IMR-90 (cell line): ENCODE measurements at regions not wholly inside any gene's neighbourhood (a gene's known extent, or its start where the extent isn't known, plus 50 kb on each side); places are given as distances from the start of the nearest gene placed in this dataset.

ENCODE experiments used
- ATAC-seq: fragments of 200-7000 bp; cut with Tn5 transposase; 2 replicates; pipeline ENCODE4 v1.9.1; 2020; ENCODE audit warnings: low read depth, mild to moderate bottlenecking, moderate library complexity
- BruUV-seq: library from RNA; stranded (reverse); fragments of 400-500 nt; replicated peaks from 2 replicates; lab custom pipeline; 2021; lab: Mats Ljungman, UMichigan
- CTCF ChIA-PET: fragments of 300-600 bp; formaldehyde crosslinking; extraction: SDS; loops from one replicate; lab custom pipeline; 2021; ENCODE audit warnings: antibody characterized with exemption; lab: Yijun Ruan, JAX
- POLR2A ChIA-PET: fragments of 300-600 bp; sonication (Branson Sonifier 250); formaldehyde crosslinking; loops from one replicate; lab custom pipeline; 2022; ENCODE audit warnings: antibody characterized with exemption; ENCODE audit not compliant: unreplicated experiment; lab: Charles Lee
- DNase-seq: peaks from one replicate; pipeline ENCODE4 v3.0.0; 2013
- H2AFZ ChIP-seq: replicated peaks from 2 replicates; pipeline ENCODE3; 2013; ENCODE audit warnings: low read length, mild to moderate bottlenecking; ENCODE audit not compliant: poor library complexity
- H2AK5ac ChIP-seq: 2 replicates; pipeline ENCODE4 v1.6.1; 2013; ENCODE audit warnings: low read depth, low read length, inconsistent platforms
- H2AK9ac ChIP-seq: replicated peaks from 2 replicates; pipeline ENCODE3; 2013; ENCODE audit warnings: mild to moderate bottlenecking, low read depth, low read length, moderate library complexity; ENCODE audit not compliant: poor library complexity
- H2BK120ac ChIP-seq: 2 replicates; pipeline ENCODE4 v1.6.1; 2013; ENCODE audit warnings: low read depth, low read length, inconsistent platforms
- H2BK15ac ChIP-seq: 3 replicates; pipeline ENCODE4 v1.6.1; 2013; ENCODE audit warnings: low read depth, low read length, inconsistent platforms
- H2BK20ac ChIP-seq: 2 replicates; pipeline ENCODE4 v1.6.1; 2013; ENCODE audit warnings: low read depth, mild to moderate bottlenecking, inconsistent platforms, low read length, moderate library complexity
- H2BK5ac ChIP-seq: 2 replicates; pipeline ENCODE4 v1.6.1; 2013; ENCODE audit warnings: mild to moderate bottlenecking, low read depth, low read length, inconsistent platforms; ENCODE audit not compliant: poor library complexity, severe bottlenecking
- H3K14ac ChIP-seq: replicated peaks from 2 replicates; pipeline ENCODE4 v1.6.1; 2013; ENCODE audit warnings: low read depth, low read length, inconsistent platforms
- H3K18ac ChIP-seq: 2 replicates; pipeline ENCODE4 v1.6.1; 2013; ENCODE audit warnings: low read depth, low read length, control low read depth
- H3K23ac ChIP-seq: 2 replicates; pipeline ENCODE4 v1.6.1; 2013; ENCODE audit warnings: low read depth, low read length, inconsistent platforms
- H3K27ac ChIP-seq: 2 replicates; pipeline ENCODE4 v1.5.1; 2013; ENCODE audit warnings: mild to moderate bottlenecking, control low read depth, low read length; ENCODE audit not compliant: insufficient read depth
- H3K27me3 ChIP-seq: 2 replicates; pipeline ENCODE4 v1.6.1; 2013; ENCODE audit warnings: low read length; ENCODE audit not compliant: control insufficient read depth, insufficient read depth
- H3K36me3 ChIP-seq: 2 replicates; pipeline ENCODE4 v1.6.1; 2013; ENCODE audit warnings: low read length, mixed read lengths; ENCODE audit not compliant: control insufficient read depth, insufficient read depth
- H3K4ac ChIP-seq: 2 replicates; pipeline ENCODE4 v1.6.1; 2013; ENCODE audit warnings: low read depth, low read length, inconsistent platforms
- H3K4me1 ChIP-seq: 2 replicates; pipeline ENCODE4 v1.6.1; 2013; ENCODE audit warnings: low read length, mixed read lengths; ENCODE audit not compliant: control insufficient read depth, insufficient read depth
- H3K4me2 ChIP-seq: 2 replicates; pipeline ENCODE4 v1.6.1; 2013; ENCODE audit warnings: low read depth, mild to moderate bottlenecking, control low read depth, low read length, moderate library complexity
- H3K4me3 ChIP-seq: 2 replicates; pipeline ENCODE4 v1.5.1; 2013; ENCODE audit warnings: low read depth, mild to moderate bottlenecking, control low read depth, low read length, moderate library complexity; ENCODE audit not compliant: insufficient read depth
- H3K56ac ChIP-seq: 2 replicates; pipeline ENCODE4 v1.6.1; 2013; ENCODE audit warnings: low read length, inconsistent platforms; ENCODE audit not compliant: insufficient read depth; ENCODE audit errors: extremely low read depth
- H3K79me1 ChIP-seq, 2 experiments: 2 replicates each; pipeline ENCODE4 v1.6.1; 2013; ENCODE audit warnings: low read length in 2 of 2, inconsistent platforms in 1 of 2, low read depth in 1 of 2
- H3K9ac ChIP-seq: 2 replicates; pipeline ENCODE4 v1.6.1; 2013; ENCODE audit warnings: low read depth, low read length, control low read depth
- H3K9me1 ChIP-seq: 2 replicates; pipeline ENCODE4 v1.6.1; 2013; ENCODE audit warnings: low read length, inconsistent platforms; ENCODE audit not compliant: insufficient read depth
- H3K9me3 ChIP-seq: 2 replicates; pipeline ENCODE4 v1.6.1; 2013; ENCODE audit warnings: low read length; ENCODE audit not compliant: control insufficient read depth, insufficient read depth
- H4K20me1 ChIP-seq: 2 replicates; pipeline ENCODE4 v1.6.1; 2013; ENCODE audit warnings: low read length, inconsistent platforms; ENCODE audit not compliant: insufficient read depth
- H4K5ac ChIP-seq: 2 replicates; pipeline ENCODE4 v1.6.1; 2013; ENCODE audit warnings: mild to moderate bottlenecking, low read depth, low read length, control low read depth
- H4K8ac ChIP-seq, 2 experiments: 2 replicates each; pipeline ENCODE4 v1.6.1; 2013; ENCODE audit warnings: low read depth in 2 of 2, low read length in 2 of 2, control low read depth in 1 of 2, inconsistent platforms in 1 of 2
- H4K91ac ChIP-seq: 2 replicates; pipeline ENCODE4 v1.6.1; 2013; ENCODE audit warnings: low read depth, low read length, inconsistent platforms; ENCODE audit not compliant: insufficient read depth
- BHLHE40 ChIP-seq: fragments of 150-350 bp; IDR thresholded peaks from 2 replicates; pipeline ENCODE4 v1.6.1; 2016; ENCODE audit warnings: mild to moderate bottlenecking, low read depth, low read length
- CEBPB ChIP-seq: IDR thresholded peaks from 2 replicates; pipeline ENCODE4 v1.6.1; 2012; ENCODE audit warnings: low read depth, low read length, improper control_type of control experiment
- CHD1 ChIP-seq: IDR thresholded peaks from 2 replicates; pipeline ENCODE4 v1.6.1; 2012; ENCODE audit warnings: low read depth, low read length, improper control_type of control experiment
- FOS ChIP-seq: fragments of 150-350 bp; IDR thresholded peaks from 2 replicates; pipeline ENCODE4 v1.6.1; 2016; ENCODE audit warnings: low read depth, low read length
- MAFK ChIP-seq: IDR thresholded peaks from 2 replicates; pipeline ENCODE4 v1.6.1; 2012; ENCODE audit warnings: low read depth, low read length, improper control_type of control experiment
- MAZ ChIP-seq: IDR thresholded peaks from 2 replicates; pipeline ENCODE4 v1.6.1; 2012; ENCODE audit warnings: low read depth, mild to moderate bottlenecking, low read length, improper control_type of control experiment, moderate library complexity, borderline replicate concordance
- MXI1 ChIP-seq: IDR thresholded peaks from 2 replicates; pipeline ENCODE4 v1.6.1; 2012; ENCODE audit warnings: low read depth, mild to moderate bottlenecking, low read length, moderate library complexity, borderline replicate concordance
- POLR2A ChIP-seq: IDR thresholded peaks from 2 replicates; pipeline ENCODE4 v1.6.1; 2012; ENCODE audit warnings: mild to moderate bottlenecking, low read depth, low read length
- RAD21 ChIP-seq: IDR thresholded peaks from 2 replicates; pipeline ENCODE4 v1.6.1; 2012; ENCODE audit warnings: low read length, improper control_type of control experiment
- RCOR1 ChIP-seq: IDR thresholded peaks from 2 replicates; pipeline ENCODE4 v1.6.1; 2012; ENCODE audit warnings: mild to moderate bottlenecking, low read length, improper control_type of control experiment; ENCODE audit not compliant: insufficient replicate concordance
- RFX5 ChIP-seq: IDR thresholded peaks from 2 replicates; pipeline ENCODE4 v1.8.0; 2012; ENCODE audit warnings: low read depth, mild to moderate bottlenecking, low read length, moderate library complexity
- SMC3 ChIP-seq: fragments of 150-350 bp; IDR thresholded peaks from 2 replicates; pipeline ENCODE4 v1.6.1; 2016; ENCODE audit warnings: low read depth, mild to moderate bottlenecking, antibody characterized with exemption, low read length, moderate library complexity
- WGBS, 2 experiments: methylation state at CpG; one replicate each; pipeline versions ENCODE4 v1.1.5 to v1.1.7; 2013; ENCODE audit warnings: missing lambda C conversion rate in 2 of 2; ENCODE audit not compliant: insufficient read length in 1 of 2; ENCODE audit errors: extremely low coverage in 2 of 2; 5-methylcytosine and 5-hydroxymethylcytosine counted together
- dilution Hi-C: fragments of 300-500 bp; cut with HindIII; formaldehyde crosslinking; loops from one replicate; pipeline ENCODE4 v1.14.3; 2018; ENCODE audit warnings: low sequenced_read_pairs; ENCODE audit not compliant: unreplicated experiment
- in situ Hi-C: fragments of 300-500 bp; cut with MboI; formaldehyde crosslinking; loops from 3 replicates; pipeline ENCODE4 v1.14.3; 2019; ENCODE audit warnings: low sequenced_read_pairs, inconsistent platforms, mixed read lengths
- intact Hi-C: fragments of 100-400 bp; cut with micrococcal nuclease; formaldehyde crosslinking; loops from 2 replicates; pipeline ENCODE4 v1.10.0; 2022
- TF ChIP-seq, protein P1 (sequence below): conservative IDR thresholded peaks from 2 replicates; pipeline ENCODE4 v1.5.1; 2012; ENCODE audit warnings: mild to moderate bottlenecking, low read depth, low read length, improper control_type of control experiment
- TF ChIP-seq, protein P2 (sequence below): fragments of 150-350 bp; IDR thresholded peaks from 2 replicates; pipeline ENCODE4 v1.6.1; 2017; ENCODE audit warnings: mild to moderate bottlenecking, antibody characterized with exemption, low read length, low read depth
- TF ChIP-seq, protein P3 (sequence below): fragments of 150-350 bp; IDR thresholded peaks from 2 replicates; pipeline ENCODE4 v1.6.1; 2016; ENCODE audit warnings: low read depth, mild to moderate bottlenecking, low read length, moderate library complexity, borderline replicate concordance

DNA sequence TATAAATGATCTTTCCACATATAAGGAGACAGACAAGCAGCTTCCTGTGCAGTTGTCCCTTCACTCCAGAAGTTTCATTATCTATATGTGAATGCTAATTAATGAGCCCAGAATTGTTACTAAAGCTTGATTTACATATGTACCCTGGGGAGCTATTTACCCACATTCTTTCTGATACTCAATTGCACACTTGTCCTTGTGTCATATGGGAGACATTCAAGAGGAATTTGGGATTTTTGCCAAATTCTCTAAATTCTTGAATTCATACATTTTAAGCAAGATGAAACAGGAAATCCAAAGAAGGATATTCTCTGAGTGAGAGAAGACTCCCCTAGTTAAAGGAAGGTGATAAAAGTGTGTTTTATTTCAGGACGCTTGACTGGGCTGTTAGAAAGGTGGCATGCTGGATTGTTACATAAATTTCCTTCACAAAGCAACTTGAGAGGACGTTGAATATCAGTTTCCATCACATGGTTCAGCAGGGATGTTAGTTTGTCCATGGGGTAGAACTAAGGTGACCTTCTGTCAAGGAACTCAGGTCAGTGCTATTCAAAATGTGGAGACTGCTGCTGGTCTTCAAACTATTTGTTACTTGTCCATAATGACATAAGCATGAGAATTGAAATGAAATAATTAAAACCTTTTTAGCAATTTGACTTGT is 368.2 kb downstream of the IRS1 start:
- no CpG with 5 or more reads among the region's 2 CpGs for WGBS, 2 experiments
- intact Hi-C loops: no loop called here
- POLR2A ChIA-PET: interaction anchor here (1.0 kb wide), 1 partner anchor 366 kb away, joined by 3 read pairs; no protein-coding TSS in a partner anchor
- TF ChIP-seq, protein P1, sequence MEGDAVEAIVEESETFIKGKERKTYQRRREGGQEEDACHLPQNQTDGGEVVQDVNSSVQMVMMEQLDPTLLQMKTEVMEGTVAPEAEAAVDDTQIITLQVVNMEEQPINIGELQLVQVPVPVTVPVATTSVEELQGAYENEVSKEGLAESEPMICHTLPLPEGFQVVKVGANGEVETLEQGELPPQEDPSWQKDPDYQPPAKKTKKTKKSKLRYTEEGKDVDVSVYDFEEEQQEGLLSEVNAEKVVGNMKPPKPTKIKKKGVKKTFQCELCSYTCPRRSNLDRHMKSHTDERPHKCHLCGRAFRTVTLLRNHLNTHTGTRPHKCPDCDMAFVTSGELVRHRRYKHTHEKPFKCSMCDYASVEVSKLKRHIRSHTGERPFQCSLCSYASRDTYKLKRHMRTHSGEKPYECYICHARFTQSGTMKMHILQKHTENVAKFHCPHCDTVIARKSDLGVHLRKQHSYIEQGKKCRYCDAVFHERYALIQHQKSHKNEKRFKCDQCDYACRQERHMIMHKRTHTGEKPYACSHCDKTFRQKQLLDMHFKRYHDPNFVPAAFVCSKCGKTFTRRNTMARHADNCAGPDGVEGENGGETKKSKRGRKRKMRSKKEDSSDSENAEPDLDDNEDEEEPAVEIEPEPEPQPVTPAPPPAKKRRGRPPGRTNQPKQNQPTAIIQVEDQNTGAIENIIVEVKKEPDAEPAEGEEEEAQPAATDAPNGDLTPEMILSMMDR: no peak
- TF ChIP-seq RFX5: no peak
- no peak for TF ChIP-seq RCOR1
- no peak for TF ChIP-seq BHLHE40
- no peak for TF ChIP-seq MAZ
- TF ChIP-seq, protein P2, sequence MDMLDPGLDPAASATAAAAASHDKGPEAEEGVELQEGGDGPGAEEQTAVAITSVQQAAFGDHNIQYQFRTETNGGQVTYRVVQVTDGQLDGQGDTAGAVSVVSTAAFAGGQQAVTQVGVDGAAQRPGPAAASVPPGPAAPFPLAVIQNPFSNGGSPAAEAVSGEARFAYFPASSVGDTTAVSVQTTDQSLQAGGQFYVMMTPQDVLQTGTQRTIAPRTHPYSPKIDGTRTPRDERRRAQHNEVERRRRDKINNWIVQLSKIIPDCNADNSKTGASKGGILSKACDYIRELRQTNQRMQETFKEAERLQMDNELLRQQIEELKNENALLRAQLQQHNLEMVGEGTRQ: no peak
- no peak for TF ChIP-seq SMC3
- no peak for TF ChIP-seq FOS
- no peak for TF ChIP-seq CHD1
- TF ChIP-seq, protein P3, sequence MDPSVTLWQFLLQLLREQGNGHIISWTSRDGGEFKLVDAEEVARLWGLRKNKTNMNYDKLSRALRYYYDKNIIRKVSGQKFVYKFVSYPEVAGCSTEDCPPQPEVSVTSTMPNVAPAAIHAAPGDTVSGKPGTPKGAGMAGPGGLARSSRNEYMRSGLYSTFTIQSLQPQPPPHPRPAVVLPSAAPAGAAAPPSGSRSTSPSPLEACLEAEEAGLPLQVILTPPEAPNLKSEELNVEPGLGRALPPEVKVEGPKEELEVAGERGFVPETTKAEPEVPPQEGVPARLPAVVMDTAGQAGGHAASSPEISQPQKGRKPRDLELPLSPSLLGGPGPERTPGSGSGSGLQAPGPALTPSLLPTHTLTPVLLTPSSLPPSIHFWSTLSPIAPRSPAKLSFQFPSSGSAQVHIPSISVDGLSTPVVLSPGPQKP: no peak
- no peak for TF ChIP-seq CEBPB
- no peak for TF ChIP-seq POLR2A
- no peak for TF ChIP-seq MAFK
- TF ChIP-seq RAD21: no peak
- TF ChIP-seq MXI1: no peak

More for the DNA sequence above, 368.2 kb downstream of the IRS1 start:
- Histone ChIP-seq H2AFZ (peak overlapping the region; percentile 55), H2BK5ac (peak overlapping the region; percentile 95), H3K79me1 (peaks cover 4 to 17% of the 10 kb centered on the region in 2 experiments), H3K9me1 (peaks cover 10% of the 10 kb centered on the region), H4K5ac (peak overlapping the region; percentile 99; the same call in 1 of the 2 replicates), H3K14ac (peak overlapping the region; percentile 99), H2AK9ac (no peak overlapping the region), H2BK120ac (peak overlapping the region; percentile 99), H3K23ac (peak overlapping the region; percentile 97), H3K27me3 (no peaks in the 10 kb centered on the region), H3K27ac (peak overlapping the region; percentile 62), H3K9ac (peak overlapping the region; percentile 42; the same call in 1 of the 2 replicates), H3K4me3 (no peak overlapping the region), H3K9me3 (no peaks in the 10 kb centered on the region), H3K4me1 (peaks cover 18% of the 10 kb centered on the region), H3K36me3 (no peaks in the 10 kb centered on the region), H2BK15ac (peak overlapping the region; percentile 97), H3K4me2 (peak overlapping the region; percentile 60; the same call in 1 of the 2 replicates), H3K4ac (peak overlapping the region; percentile 98), H4K8ac (peak overlapping the region; percentile 88 to 98), H4K20me1 (no peaks in the 10 kb centered on the region), H3K18ac (peak overlapping the region; percentile 99), H3K56ac (peak overlapping the region; percentile 91), H2AK5ac (peak overlapping the region; percentile 99), H2BK20ac (peak overlapping the region; percentile 100), H4K91ac (peak overlapping the region; percentile 99)
- DNase-seq (peak; percentile 51), ATAC-seq (no peak)
- CTCF ChIA-PET: interaction anchor here (0.6 kb wide), 1 partner anchor 33 kb away, joined by 4 read pairs; no protein-coding TSS in a partner anchor
- no TSS peak for BruUV-seq
- in situ Hi-C loops (no loop called here), dilution Hi-C loops (no loop called here)
